K562 (cell line): ENCODE measurements at regions not wholly inside any gene's neighbourhood (a gene's known extent, or its start where the extent isn't known, plus 50 kb on each side); places are given as distances from the start of the nearest gene placed in this dataset.

ENCODE experiments used
- ATAC-seq: fragments of 200-7000 bp; cut with Tn5 transposase; 3 replicates; pipeline ENCODE4 v1.9.1; 2020; ENCODE audit warnings: moderate library complexity
- BruUV-seq: library from RNA; stranded (reverse); fragments of 400-500 nt; replicated peaks from 2 replicates; lab custom pipeline; 2021; lab: Mats Ljungman, UMichigan
- CTCF ChIA-PET: fragments of 300-600 bp; formaldehyde crosslinking; extraction: SDS; loops from one replicate; lab custom pipeline; 2021; ENCODE audit warnings: low intra/inter-chr PET ratio; lab: Yijun Ruan, JAX
- POLR2A ChIA-PET: fragments of 300-600, 350-650 bp; sonication (Branson Sonifier 250); formaldehyde crosslinking; extraction: SDS; loops from one replicate; lab custom pipeline; 2021; ENCODE audit warnings: antibody characterized with exemption, inconsistent platforms; lab: Yijun Ruan, JAX
- DNase-seq, 4 experiments: peaks; one replicate each; pipeline versions ENCODE4 v3.0.0 to v3.0.0-alpha.2; 2011 to 2018; ENCODE audit warnings: low spot score in 3 of 4, mixed read lengths in 3 of 4; ENCODE audit errors: extremely low read depth in 1 of 4
- FAIRE-seq: peaks from 2 replicates; lab custom pipeline; 2011; peaks lifted over from hg19 to GRCh38; lab: Jason Lieb, UNC
- H2AFZ ChIP-seq: 2 replicates; pipeline ENCODE4 v1.6.0; 2011; ENCODE audit warnings: low read depth, low read length, control low read depth, inconsistent platforms
- H3K27ac ChIP-seq: fragments of 200-600 bp; 3 replicates; pipeline ENCODE4 v1.8.0; 2011; ENCODE audit warnings: low read depth, mild to moderate bottlenecking, control low read depth, inconsistent platforms, low read length, moderate library complexity, mixed read lengths; ENCODE audit errors: extremely low read depth
- H3K27me3 ChIP-seq, 2 experiments: fragments of 300-600 bp in 1 of 2; 2 replicates in 1 of 2; 3 replicates in 1 of 2; pipeline versions ENCODE4 v1.6.0 to v1.8.0; 2011; ENCODE audit warnings: inconsistent platforms in 2 of 2, low read length in 2 of 2, mild to moderate bottlenecking in 1 of 2, mixed read lengths in 1 of 2, moderate library complexity in 1 of 2; ENCODE audit not compliant: control insufficient read depth in 2 of 2, insufficient read depth in 2 of 2
- H3K36me3 ChIP-seq: fragments of 300-600 bp; 3 replicates; pipeline ENCODE4 v1.8.0; 2011; ENCODE audit warnings: mild to moderate bottlenecking, low read length, inconsistent platforms; ENCODE audit not compliant: control insufficient read depth, insufficient read depth
- H3K4me1 ChIP-seq, 2 experiments: fragments of 200-600 bp in 1 of 2; replicated peaks in 1 of 2; 2 replicates in 1 of 2; 3 replicates in 1 of 2; pipeline versions ENCODE4 v1.5.1 to v1.8.0; 2011; ENCODE audit warnings: inconsistent platforms in 2 of 2, low read length in 2 of 2, mild to moderate bottlenecking in 1 of 2, mixed read lengths in 1 of 2, moderate library complexity in 1 of 2; ENCODE audit not compliant: control insufficient read depth in 2 of 2, insufficient read depth in 2 of 2
- H3K4me2 ChIP-seq: 2 replicates; pipeline ENCODE4 v1.6.1; 2011; ENCODE audit warnings: low read length, control low read depth, inconsistent platforms, mixed read lengths; ENCODE audit not compliant: insufficient read depth
- H3K4me3 ChIP-seq: fragments of 200-600 bp; sonication (generic), shearing (Covaris generic); 2 replicates; pipeline ENCODE4 v1.5.1; 2016; ENCODE audit warnings: control low read depth, inconsistent platforms
- H3K79me2 ChIP-seq: fragments of 200-600 bp; 3 replicates; pipeline ENCODE4 v1.8.0; 2011; ENCODE audit warnings: low read length, inconsistent platforms; ENCODE audit not compliant: control insufficient read depth, insufficient read depth
- H3K9ac ChIP-seq, 2 experiments: 2 replicates each; pipeline versions ENCODE4 v1.6.0 to v1.6.1; 2011; ENCODE audit warnings: low read depth in 2 of 2, low read length in 2 of 2, control low read depth in 1 of 2, inconsistent platforms in 1 of 2, mild to moderate bottlenecking in 1 of 2, mixed read lengths in 1 of 2; ENCODE audit not compliant: insufficient read depth in 1 of 2
- H3K9me1 ChIP-seq: one replicate; pipeline ENCODE4 v1.6.0; 2011; ENCODE audit warnings: inconsistent platforms, mild to moderate bottlenecking, low read length, moderate library complexity; ENCODE audit not compliant: control insufficient read depth, insufficient read depth
- H3K9me3 ChIP-seq: replicated peaks from 2 replicates; pipeline ENCODE4 v1.5.1; 2011; ENCODE audit warnings: low read depth, low read length, inconsistent platforms; ENCODE audit not compliant: control insufficient read depth, insufficient read depth
- H4K20me1 ChIP-seq: replicated peaks from 2 replicates; pipeline ENCODE4 v1.6.1; 2011; ENCODE audit warnings: low read length, inconsistent platforms, mixed read lengths; ENCODE audit not compliant: control insufficient read depth, insufficient read depth
- BRCA1 ChIP-seq, 2 experiments: fragments of 450-650 bp in 1 of 2; sonication (generic) in 1 of 2; formaldehyde crosslinking in 1 of 2; IDR thresholded peaks; 2 replicates each; pipeline versions ENCODE4 v1.5.0 to v1.6.1; 2017 to 2020; ENCODE audit warnings: mild to moderate bottlenecking in 1 of 2, missing genetic modification reagents in 1 of 2
- GATAD2A ChIP-seq: fragments of 450-650 bp; IDR thresholded peaks from 2 replicates; pipeline ENCODE4 v1.6.1; 2017
- MEIS2 ChIP-seq: fragments of 450-650 bp; IDR thresholded peaks from 2 replicates; pipeline ENCODE4 v1.6.1; 2014; ENCODE audit warnings: mild to moderate bottlenecking; ENCODE audit not compliant: partially characterized antibody
- PCBP2 ChIP-seq: fragments of 200-400 bp; formaldehyde crosslinking; IDR thresholded peaks from 2 replicates; pipeline ENCODE4 v1.6.1; 2018; ENCODE audit warnings: low read length, low read depth, mild to moderate bottlenecking, moderate library complexity; ENCODE audit not compliant: poor library complexity, severe bottlenecking
- POLR2AphosphoS2 ChIP-seq: IDR thresholded peaks from 2 replicates; pipeline ENCODE4 v1.6.1; 2012; ENCODE audit warnings: low read length, improper control_type of control experiment
- TFAP4 ChIP-seq: sonication (generic); formaldehyde crosslinking; IDR thresholded peaks from 2 replicates; pipeline ENCODE4 v1.8.0; 2022; ENCODE audit warnings: missing genetic modification reagents, mild to moderate bottlenecking, moderate library complexity, borderline replicate concordance
- YY1 ChIP-seq, 3 experiments: IDR thresholded peaks; 2 replicates each; pipeline ENCODE4 v1.6.1; 2011; ENCODE audit warnings: low read length in 2 of 3, mild to moderate bottlenecking in 2 of 3, moderate library complexity in 2 of 3, borderline replicate concordance in 1 of 3, control low read depth in 1 of 3, low read depth in 1 of 3; ENCODE audit not compliant: insufficient read depth in 3 of 3, insufficient replicate concordance in 2 of 3, control insufficient read depth in 1 of 3, insufficient read length in 1 of 3; ENCODE audit errors: extremely low read depth in 1 of 3
- ZNF780A ChIP-seq: fragments of 250-450 bp; sonication (Bioruptor Pico); IDR thresholded peaks from 2 replicates; pipeline ENCODE4 v1.5.0; 2021; ENCODE audit warnings: mild to moderate bottlenecking
- WGBS: fragments of 100-300 bp; shearing (Covaris generic); methylation state at CpG from one replicate; pipeline ENCODE4 v1.1.6; 2016; ENCODE audit warnings: low coverage, mixed read lengths; ENCODE audit not compliant: insufficient coverage; ENCODE audit errors: missing lambda C conversion rate; 5-methylcytosine and 5-hydroxymethylcytosine counted together
- in situ Hi-C: fragments of 300-500 bp; cut with MboI; formaldehyde crosslinking; loops from 4 replicates; pipeline ENCODE4 v1.15.0; 2018; ENCODE audit warnings: inconsistent platforms, mixed read lengths
- intact Hi-C: fragments of 100-400 bp; cut with micrococcal nuclease; formaldehyde crosslinking; loops from 2 replicates; pipeline ENCODE4 v1.14.2; 2022
- TF ChIP-seq, protein P1 (sequence below): fragments of 200-600 bp; sonication (generic); IDR thresholded peaks from one replicate; pipeline ENCODE4 v1.6.1; 2012; ENCODE audit warnings: mild to moderate bottlenecking, low read depth, low read length, inconsistent platforms

GRCh38 chr21:35111321-35111930 is 62.3 kb upstream of the RUNX1 start:
- ATAC-seq = no peak
- Histone ChIP-seq H3K9me3 (0 out of 2 replicates have a peak, but pooled peaks cover 4% of the 10 kb centered on the region), H3K9me1 (no peaks in the 10 kb centered on the region), H3K4me2 (no peak overlapping the region), H3K79me2 (no peaks in the 10 kb centered on the region), H4K20me1 (no peaks in the 10 kb centered on the region), H2AFZ (no peak overlapping the region; the same call in 1 of the 2 replicates), H3K9ac (no peak overlapping the region), H3K4me3 (no peak overlapping the region), H3K27me3 (no peaks in the 10 kb centered on the region), H3K4me1 (peaks cover 9 to 22% of the 10 kb centered on the region in 2 experiments), H3K36me3 (no peaks in the 10 kb centered on the region), H3K27ac (no peak overlapping the region)
- BruUV-seq = no TSS peak
- intact Hi-C loops = no loop called here
- in situ Hi-C loops = no loop called here
- WGBS = 41% methylated on average over 4 of the region's 4 CpGs
- FAIRE-seq = no peak
- ChIA-PET POLR2A (interaction anchor here (0.6 to 1.5 kb wide), 7 partner anchors 9 to 224 kb away, joined by 3 to 7 read pairs (median 3); no protein-coding TSS in a partner anchor), CTCF (no interaction called here)
- DNase-seq = no peak
- TF ChIP-seq ZNF780A (CRISPR knock-in tag) (no peak), TFAP4 (no peak), BRCA1 (IDR thresholded peaks at IDR 0.05) (no peak), BRCA1 (CRISPR knock-in tag; IDR thresholded peaks at IDR 0.05) (no peak), MEIS2 (no peak), YY1 (IDR thresholded peaks at IDR 0.05; ENCODE audit: borderline replicate concordance in 1 of 3, control insufficient read depth in 1 of 3, extremely low read depth in 1 of 3, insufficient read depth in 3 of 3, insufficient read length in 1 of 3, insufficient replicate concordance in 2 of 3, low read depth in 1 of 3, low read length in 2 of 3) (no peak), PCBP2 (no peak), POLR2AphosphoS2 (no peak), GATAD2A (no peak)
- TF ChIP-seq, protein P1, sequence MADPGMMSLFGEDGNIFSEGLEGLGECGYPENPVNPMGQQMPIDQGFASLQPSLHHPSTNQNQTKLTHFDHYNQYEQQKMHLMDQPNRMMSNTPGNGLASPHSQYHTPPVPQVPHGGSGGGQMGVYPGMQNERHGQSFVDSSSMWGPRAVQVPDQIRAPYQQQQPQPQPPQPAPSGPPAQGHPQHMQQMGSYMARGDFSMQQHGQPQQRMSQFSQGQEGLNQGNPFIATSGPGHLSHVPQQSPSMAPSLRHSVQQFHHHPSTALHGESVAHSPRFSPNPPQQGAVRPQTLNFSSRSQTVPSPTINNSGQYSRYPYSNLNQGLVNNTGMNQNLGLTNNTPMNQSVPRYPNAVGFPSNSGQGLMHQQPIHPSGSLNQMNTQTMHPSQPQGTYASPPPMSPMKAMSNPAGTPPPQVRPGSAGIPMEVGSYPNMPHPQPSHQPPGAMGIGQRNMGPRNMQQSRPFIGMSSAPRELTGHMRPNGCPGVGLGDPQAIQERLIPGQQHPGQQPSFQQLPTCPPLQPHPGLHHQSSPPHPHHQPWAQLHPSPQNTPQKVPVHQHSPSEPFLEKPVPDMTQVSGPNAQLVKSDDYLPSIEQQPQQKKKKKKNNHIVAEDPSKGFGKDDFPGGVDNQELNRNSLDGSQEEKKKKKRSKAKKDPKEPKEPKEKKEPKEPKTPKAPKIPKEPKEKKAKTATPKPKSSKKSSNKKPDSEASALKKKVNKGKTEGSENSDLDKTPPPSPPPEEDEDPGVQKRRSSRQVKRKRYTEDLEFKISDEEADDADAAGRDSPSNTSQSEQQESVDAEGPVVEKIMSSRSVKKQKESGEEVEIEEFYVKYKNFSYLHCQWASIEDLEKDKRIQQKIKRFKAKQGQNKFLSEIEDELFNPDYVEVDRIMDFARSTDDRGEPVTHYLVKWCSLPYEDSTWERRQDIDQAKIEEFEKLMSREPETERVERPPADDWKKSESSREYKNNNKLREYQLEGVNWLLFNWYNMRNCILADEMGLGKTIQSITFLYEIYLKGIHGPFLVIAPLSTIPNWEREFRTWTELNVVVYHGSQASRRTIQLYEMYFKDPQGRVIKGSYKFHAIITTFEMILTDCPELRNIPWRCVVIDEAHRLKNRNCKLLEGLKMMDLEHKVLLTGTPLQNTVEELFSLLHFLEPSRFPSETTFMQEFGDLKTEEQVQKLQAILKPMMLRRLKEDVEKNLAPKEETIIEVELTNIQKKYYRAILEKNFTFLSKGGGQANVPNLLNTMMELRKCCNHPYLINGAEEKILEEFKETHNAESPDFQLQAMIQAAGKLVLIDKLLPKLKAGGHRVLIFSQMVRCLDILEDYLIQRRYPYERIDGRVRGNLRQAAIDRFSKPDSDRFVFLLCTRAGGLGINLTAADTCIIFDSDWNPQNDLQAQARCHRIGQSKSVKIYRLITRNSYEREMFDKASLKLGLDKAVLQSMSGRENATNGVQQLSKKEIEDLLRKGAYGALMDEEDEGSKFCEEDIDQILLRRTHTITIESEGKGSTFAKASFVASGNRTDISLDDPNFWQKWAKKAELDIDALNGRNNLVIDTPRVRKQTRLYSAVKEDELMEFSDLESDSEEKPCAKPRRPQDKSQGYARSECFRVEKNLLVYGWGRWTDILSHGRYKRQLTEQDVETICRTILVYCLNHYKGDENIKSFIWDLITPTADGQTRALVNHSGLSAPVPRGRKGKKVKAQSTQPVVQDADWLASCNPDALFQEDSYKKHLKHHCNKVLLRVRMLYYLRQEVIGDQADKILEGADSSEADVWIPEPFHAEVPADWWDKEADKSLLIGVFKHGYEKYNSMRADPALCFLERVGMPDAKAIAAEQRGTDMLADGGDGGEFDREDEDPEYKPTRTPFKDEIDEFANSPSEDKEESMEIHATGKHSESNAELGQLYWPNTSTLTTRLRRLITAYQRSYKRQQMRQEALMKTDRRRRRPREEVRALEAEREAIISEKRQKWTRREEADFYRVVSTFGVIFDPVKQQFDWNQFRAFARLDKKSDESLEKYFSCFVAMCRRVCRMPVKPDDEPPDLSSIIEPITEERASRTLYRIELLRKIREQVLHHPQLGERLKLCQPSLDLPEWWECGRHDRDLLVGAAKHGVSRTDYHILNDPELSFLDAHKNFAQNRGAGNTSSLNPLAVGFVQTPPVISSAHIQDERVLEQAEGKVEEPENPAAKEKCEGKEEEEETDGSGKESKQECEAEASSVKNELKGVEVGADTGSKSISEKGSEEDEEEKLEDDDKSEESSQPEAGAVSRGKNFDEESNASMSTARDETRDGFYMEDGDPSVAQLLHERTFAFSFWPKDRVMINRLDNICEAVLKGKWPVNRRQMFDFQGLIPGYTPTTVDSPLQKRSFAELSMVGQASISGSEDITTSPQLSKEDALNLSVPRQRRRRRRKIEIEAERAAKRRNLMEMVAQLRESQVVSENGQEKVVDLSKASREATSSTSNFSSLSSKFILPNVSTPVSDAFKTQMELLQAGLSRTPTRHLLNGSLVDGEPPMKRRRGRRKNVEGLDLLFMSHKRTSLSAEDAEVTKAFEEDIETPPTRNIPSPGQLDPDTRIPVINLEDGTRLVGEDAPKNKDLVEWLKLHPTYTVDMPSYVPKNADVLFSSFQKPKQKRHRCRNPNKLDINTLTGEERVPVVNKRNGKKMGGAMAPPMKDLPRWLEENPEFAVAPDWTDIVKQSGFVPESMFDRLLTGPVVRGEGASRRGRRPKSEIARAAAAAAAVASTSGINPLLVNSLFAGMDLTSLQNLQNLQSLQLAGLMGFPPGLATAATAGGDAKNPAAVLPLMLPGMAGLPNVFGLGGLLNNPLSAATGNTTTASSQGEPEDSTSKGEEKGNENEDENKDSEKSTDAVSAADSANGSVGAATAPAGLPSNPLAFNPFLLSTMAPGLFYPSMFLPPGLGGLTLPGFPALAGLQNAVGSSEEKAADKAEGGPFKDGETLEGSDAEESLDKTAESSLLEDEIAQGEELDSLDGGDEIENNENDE = no peak
